Activated CD8-positive, alpha-beta memory T cell treated with anti-CD3 and anti-CD28 coated beads, Interleukin-2, amount 10 ng/mL, durations not matched to agents 7 days and 5 days (primary cell): ENCODE measurements at regions not wholly inside any gene's neighbourhood (a gene's known extent, or its start where the extent isn't known, plus 50 kb on each side); places are given as distances from the start of the nearest gene placed in this dataset.

Source experiments
- ATAC-seq: fragments of 150-1000 bp; cut with Tn5 transposase; one replicate; pipeline ENCODE4 v1.10.0; 2021; ENCODE audit warnings: moderate library complexity
- CTCF ChIA-PET: fragments of 350-600 bp; sonication (Branson Sonifier 250); formaldehyde crosslinking; loops from one replicate; lab custom pipeline; 2021; ENCODE audit warnings: antibody characterized with exemption; lab: Charles Lee
- DNase-seq: peaks from one replicate; pipeline ENCODE4 v3.0.0-alpha.2; 2020
- H3K27ac Mint-ChIP-seq: one replicate; pipeline ENCODE4 v1.8.0; 2021; ENCODE audit warnings: mild to moderate bottlenecking, mixed read lengths
- H3K27me3 Mint-ChIP-seq: one replicate; pipeline ENCODE4 v1.8.0; 2021; ENCODE audit warnings: mixed read lengths
- H3K36me3 Mint-ChIP-seq: one replicate; pipeline ENCODE4 v1.8.0; 2021; ENCODE audit warnings: mild to moderate bottlenecking, mixed read lengths
- H3K4me1 Mint-ChIP-seq: one replicate; pipeline ENCODE4 v1.8.0; 2021; ENCODE audit warnings: mixed read lengths
- H3K4me3 Mint-ChIP-seq: one replicate; pipeline ENCODE4 v1.8.0; 2021; ENCODE audit warnings: mild to moderate bottlenecking, moderate library complexity, mixed read lengths
- H3K9me3 Mint-ChIP-seq: one replicate; pipeline ENCODE4 v1.8.0; 2022; ENCODE audit warnings: low read depth, mixed read lengths

- no peaks in the 10 kb centered on the region for H3K36me3 Mint-ChIP-seq
- no peaks in the 10 kb centered on the region for H3K9me3 Mint-ChIP-seq
- no peak overlapping the region for H3K27ac Mint-ChIP-seq
- DNase-seq = no peak
- no peak for ATAC-seq
- CTCF ChIA-PET = no interaction called here
- H3K4me1 Mint-ChIP-seq = no peaks in the 10 kb centered on the region
- no peak overlapping the region for H3K4me3 Mint-ChIP-seq
- peaks cover 15% of the 10 kb centered on the region for H3K27me3 Mint-ChIP-seq
Observed at GRCh38 chr1:34532113-34532512, 222.7 kb upstream of the GJB5 start.

- DNase-seq = no peak
- Mint-ChIP-seq H3K4me3 (no peak overlapping the region), H3K27me3 (peaks cover 13% of the 10 kb centered on the region), H3K4me1 (no peaks in the 10 kb centered on the region), H3K27ac (no peak overlapping the region), H3K9me3 (no peaks in the 10 kb centered on the region), H3K36me3 (no peaks in the 10 kb centered on the region)
- CTCF ChIA-PET = no interaction called here
- no peak for ATAC-seq
Observed at GRCh38 chr1:34538481-34538880, 216.4 kb upstream of the GJB5 start.

- H3K4me3 Mint-ChIP-seq = no peak overlapping the region
- H3K36me3 Mint-ChIP-seq = no peaks in the 10 kb centered on the region
- H3K27ac Mint-ChIP-seq = no peak overlapping the region
- DNase-seq = no peak
- no peak for ATAC-seq
- CTCF ChIA-PET = no interaction called here
- H3K4me1 Mint-ChIP-seq = no peaks in the 10 kb centered on the region
- H3K9me3 Mint-ChIP-seq = no peaks in the 10 kb centered on the region
- H3K27me3 Mint-ChIP-seq = peaks cover 19% of the 10 kb centered on the region
Observed at GRCh38 chr1:34547046-34547674, 207.7 kb upstream of the GJB5 start.

GRCh38 chr1:34549199-34549598, 205.6 kb upstream of the GJB5 start:
- no peak overlapping the region for H3K27ac Mint-ChIP-seq
- H3K36me3 Mint-ChIP-seq = no peaks in the 10 kb centered on the region
- ATAC-seq = no peak
- peaks cover 7% of the 10 kb centered on the region for H3K27me3 Mint-ChIP-seq
- no peaks in the 10 kb centered on the region for H3K9me3 Mint-ChIP-seq
- no peaks in the 10 kb centered on the region for H3K4me1 Mint-ChIP-seq
- H3K4me3 Mint-ChIP-seq = no peak overlapping the region
- DNase-seq = no peak
- CTCF ChIA-PET = no interaction called here

GRCh38 chr1:34578306-34578705, 176.5 kb upstream of the GJB5 start:
- ATAC-seq (no peak), DNase-seq (no peak)
- Mint-ChIP-seq H3K27me3 (peaks cover 2% of the 10 kb centered on the region), H3K4me1 (no peaks in the 10 kb centered on the region), H3K36me3 (no peaks in the 10 kb centered on the region), H3K27ac (no peak overlapping the region), H3K4me3 (no peak overlapping the region), H3K9me3 (no peaks in the 10 kb centered on the region)
- CTCF ChIA-PET = no interaction called here

- CTCF ChIA-PET = no interaction called here
- H3K36me3 Mint-ChIP-seq = no peaks in the 10 kb centered on the region
- no peaks in the 10 kb centered on the region for H3K9me3 Mint-ChIP-seq
- DNase-seq = no peak
- no peak overlapping the region for H3K4me3 Mint-ChIP-seq
- H3K4me1 Mint-ChIP-seq = no peaks in the 10 kb centered on the region
- no peak for ATAC-seq
- peaks cover 2% of the 10 kb centered on the region for H3K27me3 Mint-ChIP-seq
- no peak overlapping the region for H3K27ac Mint-ChIP-seq
Observed at GRCh38 chr1:34582356-34582755, 172.5 kb upstream of the GJB5 start.

GRCh38 chr1:34587761-34588160, 167.1 kb upstream of the GJB5 start:
- Mint-ChIP-seq H3K36me3 (no peaks in the 10 kb centered on the region), H3K27ac (no peak overlapping the region), H3K4me3 (no peak overlapping the region), H3K9me3 (no peaks in the 10 kb centered on the region), H3K27me3 (no peaks in the 10 kb centered on the region), H3K4me1 (no peaks in the 10 kb centered on the region)
- DNase-seq (no peak), ATAC-seq (no peak)
- CTCF ChIA-PET = no interaction called here

GRCh38 chr1:34590211-34590623, 164.6 kb upstream of the GJB5 start:
- CTCF ChIA-PET = no interaction called here
- H3K27ac Mint-ChIP-seq = no peak overlapping the region
- H3K36me3 Mint-ChIP-seq = no peaks in the 10 kb centered on the region
- peaks cover 4% of the 10 kb centered on the region for H3K27me3 Mint-ChIP-seq
- no peak for ATAC-seq
- H3K9me3 Mint-ChIP-seq = no peaks in the 10 kb centered on the region
- no peaks in the 10 kb centered on the region for H3K4me1 Mint-ChIP-seq
- no peak for DNase-seq
- no peak overlapping the region for H3K4me3 Mint-ChIP-seq

GRCh38 chr1:34591751-34592629, 162.9 kb upstream of the GJB5 start:
- H3K27ac Mint-ChIP-seq = no peak overlapping the region
- no peaks in the 10 kb centered on the region for H3K9me3 Mint-ChIP-seq
- peaks cover 7% of the 10 kb centered on the region for H3K27me3 Mint-ChIP-seq
- H3K36me3 Mint-ChIP-seq = no peaks in the 10 kb centered on the region
- H3K4me1 Mint-ChIP-seq = no peaks in the 10 kb centered on the region
- ATAC-seq (no peak), DNase-seq (no peak)
- H3K4me3 Mint-ChIP-seq = no peak overlapping the region
- CTCF ChIA-PET = no interaction called here

- CTCF ChIA-PET = interaction anchor here (1.1 to 3.0 kb wide), 3 partner anchors 10 to 965 kb away, joined by 3 to 11 read pairs (median 9); no protein-coding TSS in a partner anchor
- DNase-seq = peak; percentile 70
- ATAC-seq = peak; percentile 36
- Mint-ChIP-seq H3K36me3 (no peaks in the 10 kb centered on the region), H3K27me3 (peaks cover 12% of the 10 kb centered on the region), H3K4me1 (no peaks in the 10 kb centered on the region), H3K27ac (no peak overlapping the region), H3K4me3 (no peak overlapping the region), H3K9me3 (no peaks in the 10 kb centered on the region)
Observed at GRCh38 chr1:34597877-34598514, 156.9 kb upstream of the GJB5 start.

- H3K36me3 Mint-ChIP-seq = no peaks in the 10 kb centered on the region
- no peak for DNase-seq
- H3K27ac Mint-ChIP-seq = no peak overlapping the region
- H3K27me3 Mint-ChIP-seq = peaks cover 7% of the 10 kb centered on the region
- H3K4me3 Mint-ChIP-seq = no peak overlapping the region
- H3K4me1 Mint-ChIP-seq = no peaks in the 10 kb centered on the region
- ATAC-seq = no peak
- CTCF ChIA-PET = no interaction called here
- H3K9me3 Mint-ChIP-seq = no peaks in the 10 kb centered on the region
Observed at GRCh38 chr1:34602907-34603306, 151.9 kb upstream of the GJB5 start.

GRCh38 chr1:34603594-34603993, 151.3 kb upstream of the GJB5 start:
- Mint-ChIP-seq H3K9me3 (no peaks in the 10 kb centered on the region), H3K27ac (no peak overlapping the region), H3K4me3 (no peak overlapping the region), H3K27me3 (peaks cover 11% of the 10 kb centered on the region), H3K4me1 (no peaks in the 10 kb centered on the region), H3K36me3 (no peaks in the 10 kb centered on the region)
- no peak for DNase-seq
- no peak for ATAC-seq
- CTCF ChIA-PET = no interaction called here

GRCh38 chr1:34606504-34606903, 148.3 kb upstream of the GJB5 start:
- Mint-ChIP-seq H3K4me1 (no peaks in the 10 kb centered on the region), H3K27me3 (peaks cover 22% of the 10 kb centered on the region), H3K27ac (no peak overlapping the region), H3K4me3 (no peak overlapping the region), H3K36me3 (no peaks in the 10 kb centered on the region), H3K9me3 (no peaks in the 10 kb centered on the region)
- no peak for DNase-seq
- CTCF ChIA-PET = no interaction called here
- ATAC-seq = no peak

- Mint-ChIP-seq H3K9me3 (no peaks in the 10 kb centered on the region), H3K4me3 (no peak overlapping the region), H3K4me1 (no peaks in the 10 kb centered on the region), H3K27me3 (peaks cover 25% of the 10 kb centered on the region), H3K27ac (no peak overlapping the region), H3K36me3 (no peaks in the 10 kb centered on the region)
- ATAC-seq = no peak
- DNase-seq = no peak
- CTCF ChIA-PET = interaction anchor here (1.4 kb wide), 1 partner anchor 133 kb away, joined by 5 read pairs; no protein-coding TSS in a partner anchor
Observed at GRCh38 chr1:34610063-34610462, 144.8 kb upstream of the GJB5 start.
